ENCODE measurements at regions not wholly inside any gene's neighbourhood (a gene's known extent, or its start where the extent isn't known, plus 50 kb on each side); places are given as distances from the start of the nearest gene placed in this dataset.

GRCh38 chr9:79284081-79284480, 287.7 kb upstream of the TLE4 start:
- Histone ChIP-seq H3K27me3 (no peaks in the 10 kb centered on the region), H3K27ac (no peak overlapping the region), H3K4me3 (no peak overlapping the region), H3K9me3 (no peaks in the 10 kb centered on the region), H3K4me1 (no peaks in the 10 kb centered on the region), H3K36me3 (no peaks in the 10 kb centered on the region)
- TF ChIP-seq POLR2A (IDR thresholded peaks at IDR 0.05) (no peak), CTCF (IDR thresholded peaks at IDR 0.05) (no peak), POLR2AphosphoS5 (IDR thresholded peaks at IDR 0.05) (no peak)
- intact Hi-C loops (cut with DNase I; ENCODE audit: low total_unique reads): no loop called here
- no peak for DNase-seq (ENCODE audit: low spot score in 2 of 2)

GRCh38 chr9:79286992-79287707, 284.6 kb upstream of the TLE4 start:
- intact Hi-C loops (cut with DNase I; ENCODE audit: low total_unique reads): no loop called here
- H3K4me1 ChIP-seq: no peaks in the 10 kb centered on the region

GRCh38 chr9:79287708-79288290, 284.0 kb upstream of the TLE4 start:
- Histone ChIP-seq H3K27me3 (no peaks in the 10 kb centered on the region), H3K9me3 (no peaks in the 10 kb centered on the region), H3K27ac (no peak overlapping the region), H3K4me1 (no peaks in the 10 kb centered on the region), H3K4me3 (no peak overlapping the region), H3K36me3 (no peaks in the 10 kb centered on the region)
- intact Hi-C loops (cut with DNase I; ENCODE audit: low total_unique reads): no loop called here
- no peak for DNase-seq (ENCODE audit: low spot score in 2 of 2)
- no peak for TF ChIP-seq POLR2A (IDR thresholded peaks at IDR 0.05)
- no peak for TF ChIP-seq POLR2AphosphoS5 (IDR thresholded peaks at IDR 0.05)
- no peak for TF ChIP-seq CTCF (IDR thresholded peaks at IDR 0.05)

More at GRCh38 chr9:79286992-79287707, 284.6 kb upstream of the TLE4 start:
- no peaks in the 10 kb centered on the region for H3K36me3 ChIP-seq
- H3K4me3 ChIP-seq: no peak overlapping the region
- no peak for TF ChIP-seq POLR2A (IDR thresholded peaks at IDR 0.05)
- TF ChIP-seq CTCF (IDR thresholded peaks at IDR 0.05): no peak
- no peak for TF ChIP-seq POLR2AphosphoS5 (IDR thresholded peaks at IDR 0.05)
- H3K27ac ChIP-seq: no peak overlapping the region
- no peak for DNase-seq (ENCODE audit: low spot score in 2 of 2)
- no peaks in the 10 kb centered on the region for H3K27me3 ChIP-seq
- H3K9me3 ChIP-seq: no peaks in the 10 kb centered on the region

- intact Hi-C loops (cut with DNase I; ENCODE audit: low total_unique reads): no loop called here
- H3K27ac ChIP-seq: no peak overlapping the region
Observed at GRCh38 chr9:79289856-79290255, 281.9 kb upstream of the TLE4 start.

More at GRCh38 chr9:79289856-79290255, 281.9 kb upstream of the TLE4 start:
- no peaks in the 10 kb centered on the region for H3K36me3 ChIP-seq
- DNase-seq (ENCODE audit: low spot score in 2 of 2): no peak
- no peak overlapping the region for H3K4me3 ChIP-seq
- H3K27me3 ChIP-seq: no peaks in the 10 kb centered on the region
- TF ChIP-seq CTCF (IDR thresholded peaks at IDR 0.05) (no peak), POLR2AphosphoS5 (IDR thresholded peaks at IDR 0.05) (no peak), POLR2A (IDR thresholded peaks at IDR 0.05) (no peak)
- H3K4me1 ChIP-seq: no peaks in the 10 kb centered on the region
- H3K9me3 ChIP-seq: no peaks in the 10 kb centered on the region

Measured in breast epithelium (tissue), 4 donors.